ENCODE measurements at regions not wholly inside any gene's neighbourhood (a gene's known extent, or its start where the extent isn't known, plus 50 kb on each side); places are given as distances from the start of the nearest gene placed in this dataset.
A peak's percentile ranks its signal among the peaks of the same experiment; 100 is the strongest.

DNA sequence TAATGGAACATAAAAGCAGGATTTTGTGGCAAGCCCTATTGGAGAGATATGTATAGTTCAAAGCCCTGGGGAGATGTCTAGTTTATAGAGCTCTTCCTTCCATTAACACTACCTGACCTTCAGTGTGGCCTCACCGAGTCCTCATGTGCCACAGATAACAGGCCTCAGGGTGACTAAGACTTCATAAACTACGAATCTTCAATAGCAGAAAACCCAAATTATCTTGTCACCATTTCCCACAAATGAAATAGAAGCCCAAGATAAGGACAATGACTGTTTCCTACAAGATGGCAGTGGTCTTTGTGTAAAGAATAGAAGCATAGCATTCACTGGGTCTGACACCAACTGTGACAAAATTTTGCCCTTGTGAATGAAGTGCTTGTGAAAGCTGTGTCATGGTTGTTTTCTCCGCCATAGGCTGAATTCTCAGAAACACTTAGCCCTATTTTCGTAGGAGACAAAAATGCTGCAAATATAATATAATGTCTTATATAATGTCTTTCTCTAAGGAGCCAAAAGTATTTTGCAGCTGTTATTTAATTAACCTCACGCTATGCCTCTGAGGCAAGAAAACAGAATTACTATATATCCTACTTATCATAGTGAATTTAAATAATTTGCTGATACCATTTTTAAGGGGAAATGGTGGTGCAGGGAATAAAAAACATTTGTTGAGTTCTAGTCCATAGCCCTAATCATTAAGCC, 136.7 kb upstream of the CWC22 start:
- no peak for DNase-seq (ENCODE audit: low spot score)

DNA sequence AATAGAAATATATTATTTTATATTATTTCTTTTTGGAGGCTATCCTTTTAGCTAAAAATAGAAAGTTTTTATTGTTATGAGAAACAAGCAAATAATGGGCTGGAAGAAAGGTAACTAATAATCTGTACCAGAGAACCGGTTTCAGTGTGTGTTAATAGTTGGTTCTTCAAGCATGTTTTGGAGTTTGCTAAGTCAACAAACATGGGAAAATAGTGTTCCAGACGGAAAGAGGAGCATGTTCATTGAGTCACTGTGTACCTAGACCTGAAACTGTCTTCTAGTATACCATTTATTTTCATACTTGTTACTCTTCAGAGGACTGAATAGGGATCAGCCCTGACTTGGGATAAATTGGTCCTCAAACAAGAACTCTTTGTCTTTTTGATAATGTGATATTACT, 134.5 kb upstream of the CWC22 start:
- no peak for DNase-seq (ENCODE audit: low spot score)

- no peak for DNase-seq (ENCODE audit: low spot score)
Measured at GRCh38 chr2:180133736-180134135, 126.6 kb upstream of the CWC22 start.

- DNase-seq (ENCODE audit: low spot score), result no peak
Measured at GRCh38 chr2:180130403-180130802, 123.3 kb upstream of the CWC22 start.

- no peak for DNase-seq (ENCODE audit: low spot score)
Measured at GRCh38 chr2:180128861-180129260, 121.8 kb upstream of the CWC22 start.

DNA sequence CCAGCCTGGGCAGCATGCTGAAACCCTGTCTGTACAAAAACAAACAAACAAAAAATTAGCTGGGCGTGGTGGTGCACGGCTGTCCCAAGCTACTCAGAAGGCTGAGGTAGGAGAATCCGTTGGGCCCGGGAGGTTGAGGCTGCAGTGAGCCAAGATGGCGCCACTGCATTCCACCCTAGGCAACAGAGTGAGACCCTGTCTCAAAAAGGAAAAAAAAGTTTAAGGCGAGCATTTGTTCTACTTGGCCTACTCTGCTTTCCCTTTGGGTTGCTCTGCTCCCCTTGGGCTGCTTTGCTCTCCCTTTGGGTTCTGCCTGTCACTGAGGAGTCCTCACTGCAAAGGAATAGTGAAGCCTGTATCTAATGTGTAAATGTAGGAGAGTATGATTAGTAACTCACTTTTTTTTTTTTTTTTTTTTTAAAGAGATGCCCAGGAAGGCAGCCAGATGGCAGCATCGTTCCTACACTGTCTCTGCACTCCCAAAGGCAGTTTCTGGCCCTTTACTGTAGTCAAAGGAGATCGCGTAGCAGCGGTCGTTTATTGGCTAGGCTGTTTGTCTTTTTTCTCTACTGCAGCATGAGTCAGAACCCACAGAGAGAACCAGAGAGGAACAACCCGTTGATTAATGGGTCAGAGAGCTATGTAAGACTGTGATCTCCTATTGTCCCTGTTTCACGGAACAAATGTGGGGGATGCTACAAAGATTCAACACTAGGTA, 118.3 kb upstream of the CWC22 start:
- peak; percentile 54 for DNase-seq (ENCODE audit: low spot score)

DNA sequence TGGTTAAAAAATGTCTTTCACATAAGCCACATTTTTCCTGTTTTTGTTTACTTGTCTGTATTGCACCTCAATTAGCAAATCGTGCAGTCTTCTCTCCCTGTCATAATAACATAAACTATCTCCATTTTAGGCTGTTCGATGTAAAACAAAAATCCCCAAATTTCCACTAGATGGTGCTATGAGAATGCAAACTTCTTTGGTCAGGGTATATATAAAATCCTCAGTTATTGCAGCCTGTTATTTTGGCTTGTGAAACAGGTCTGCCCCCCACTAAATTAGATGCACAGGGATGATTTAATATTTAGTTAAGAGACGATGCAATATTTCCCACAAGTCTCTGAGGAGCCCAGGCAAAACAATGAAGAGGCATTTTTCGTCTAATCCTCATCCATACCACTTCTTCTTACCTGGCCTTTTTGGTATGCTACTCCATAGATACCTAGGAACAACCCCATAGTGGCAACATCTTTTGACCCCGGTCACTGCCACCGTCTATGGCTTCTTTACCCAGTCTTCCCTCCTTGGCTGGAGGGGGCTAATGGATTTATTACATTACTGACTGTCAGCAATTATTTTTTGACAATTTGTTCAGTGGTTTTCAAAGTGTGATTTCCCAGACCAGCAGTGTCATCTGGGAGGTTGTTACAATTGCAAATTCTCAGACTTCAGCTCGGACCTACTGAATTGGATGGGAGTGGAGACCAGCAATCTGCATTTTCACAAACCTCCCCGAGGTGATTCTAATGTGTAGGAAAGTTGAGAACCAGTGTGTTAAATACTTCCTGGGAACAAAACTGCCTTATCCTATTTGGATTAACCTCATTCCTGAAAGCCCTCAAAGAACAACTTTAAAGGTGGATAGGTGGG, 117.4 kb upstream of the CWC22 start:
- peak; percentile 12 for DNase-seq (ENCODE audit: low spot score)

- no peak for DNase-seq (ENCODE audit: low spot score)
Measured at GRCh38 chr2:180122874-180123273, 115.8 kb upstream of the CWC22 start.

DNA sequence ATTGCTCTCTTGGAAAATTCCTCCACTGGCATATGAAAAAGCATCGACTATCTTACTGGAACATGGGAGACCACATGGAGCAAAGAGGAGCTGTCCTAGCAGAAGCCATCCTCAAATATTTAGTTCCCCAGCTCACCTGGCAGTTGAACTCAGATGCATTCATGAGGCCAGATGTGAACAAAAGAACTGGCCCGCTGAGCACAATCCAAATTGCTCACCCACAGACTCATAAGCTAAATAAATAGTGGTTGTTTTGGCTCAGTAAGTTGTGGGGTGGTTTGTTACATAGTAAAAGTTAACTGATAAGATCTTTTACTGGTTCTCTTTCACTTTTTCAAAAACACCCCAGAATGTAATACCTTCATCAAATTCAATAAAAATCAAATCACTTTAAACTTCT, 108.6 kb upstream of the CWC22 start:
- DNase-seq (ENCODE audit: low spot score), result no peak

GRCh38 chr2:180115269-180115668, 108.2 kb upstream of the CWC22 start:
- DNase-seq (ENCODE audit: low spot score), result no peak

DNA sequence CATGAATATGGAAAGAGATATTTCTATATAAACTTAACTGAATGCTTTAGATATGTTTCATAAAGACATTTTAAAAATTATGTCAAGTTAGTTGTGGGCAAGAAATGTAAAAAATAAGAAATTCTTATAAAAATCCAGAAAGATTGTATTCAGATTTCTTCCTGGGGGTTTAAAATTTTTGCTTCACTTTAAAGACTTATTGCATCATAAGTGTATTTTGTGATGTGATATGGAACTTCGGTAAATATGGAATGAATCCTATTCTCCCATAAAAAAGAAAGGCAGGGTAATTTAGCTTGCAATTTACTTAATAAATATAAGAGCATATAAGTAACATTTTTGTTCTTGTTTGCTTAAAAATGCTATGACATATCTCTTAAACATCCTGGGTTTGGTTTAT, 104.8 kb upstream of the CWC22 start:
- DNase-seq (ENCODE audit: low spot score), result no peak

DNA sequence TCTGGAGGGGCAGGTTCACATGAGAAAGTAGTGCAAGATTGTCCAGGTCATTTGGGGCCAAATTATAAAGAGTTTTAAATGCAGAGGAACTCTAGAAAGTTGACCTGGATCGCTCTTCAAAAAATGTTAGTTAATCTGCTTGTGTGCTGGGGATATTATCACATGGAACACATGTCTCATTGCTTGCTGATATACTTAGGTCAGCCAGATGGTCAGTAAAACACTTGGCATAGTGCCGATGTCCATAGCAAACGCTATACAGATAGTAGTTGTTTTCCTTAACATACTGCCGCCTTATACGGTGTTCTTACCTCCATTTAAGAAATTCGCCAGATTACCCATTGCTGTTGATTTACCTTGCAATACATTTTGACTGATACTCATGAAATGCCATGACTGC, 103.4 kb upstream of the CWC22 start:
- DNase-seq (ENCODE audit: low spot score), result no peak

GRCh38 chr2:180101846-180102245, 94.7 kb upstream of the CWC22 start:
- peak; percentile 3 for DNase-seq (ENCODE audit: low spot score)

DNA sequence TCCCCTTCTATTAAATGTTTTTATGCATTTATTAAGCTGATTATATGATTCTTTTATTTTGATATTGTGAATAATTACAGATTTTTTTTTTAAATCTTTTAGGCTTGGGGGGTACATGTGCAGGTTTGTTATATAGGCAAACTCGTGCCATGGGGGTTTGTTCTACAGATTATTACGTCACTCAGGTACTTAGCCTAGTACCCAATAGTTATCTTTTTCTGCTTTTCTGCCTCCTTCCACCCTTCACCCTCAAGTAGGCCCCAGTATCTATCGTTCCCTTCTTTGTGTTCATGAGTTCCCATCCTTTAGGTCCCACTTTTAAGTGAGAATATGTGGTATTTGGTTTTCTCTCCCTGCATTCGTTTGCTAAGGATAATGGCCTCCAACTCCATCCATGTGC, 92.2 kb upstream of the CWC22 start:
- no peak for DNase-seq (ENCODE audit: low spot score)

DNA sequence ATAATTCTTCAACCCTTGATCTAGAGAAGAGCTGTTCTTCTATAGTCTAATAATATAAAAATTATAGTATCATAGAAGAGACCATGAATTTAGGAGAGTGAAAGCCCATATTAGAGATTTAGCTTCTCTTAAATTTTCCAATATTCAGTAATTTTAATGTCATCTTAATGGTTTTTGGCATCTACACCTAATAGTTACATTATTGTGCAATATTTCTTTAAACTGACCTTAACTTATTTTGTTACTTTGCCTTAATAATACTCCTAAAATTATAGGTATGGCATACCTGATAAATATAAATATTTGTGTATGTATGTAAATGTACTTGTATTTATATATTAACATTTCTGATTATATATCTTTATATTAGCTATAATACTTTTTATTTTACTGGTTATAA, 78.0 kb upstream of the CWC22 start:
- DNase-seq (ENCODE audit: low spot score), result no peak

DNA sequence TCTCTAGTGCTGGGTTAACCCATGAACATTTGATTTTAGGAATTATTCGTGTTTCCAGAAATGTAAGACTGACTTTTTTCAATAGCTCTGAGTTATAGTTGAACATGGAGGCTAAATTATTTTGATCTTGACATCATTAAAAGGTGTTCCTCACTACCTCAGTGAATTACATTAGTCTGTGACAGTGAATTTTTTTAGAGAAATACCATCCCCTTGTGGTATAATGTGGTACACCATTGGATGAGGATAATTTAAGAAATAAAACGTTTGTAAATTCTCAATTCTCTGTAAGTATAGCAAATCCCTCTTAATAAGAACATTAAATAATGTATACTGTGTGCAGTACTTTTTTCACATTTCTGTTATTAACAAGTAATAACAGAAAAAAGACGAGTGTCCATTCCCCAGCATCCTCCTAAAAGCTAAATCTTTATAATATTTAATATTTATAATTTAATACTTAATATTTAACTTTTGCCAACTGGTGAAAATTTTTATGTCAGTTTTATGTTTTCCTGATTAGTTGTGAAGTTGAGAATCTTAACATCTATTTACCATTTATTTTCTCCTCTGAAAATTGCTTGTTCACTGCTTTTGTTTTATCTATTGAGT, 70.3 kb upstream of the CWC22 start:
- DNase-seq (ENCODE audit: low spot score), result peak; percentile 2

DNA sequence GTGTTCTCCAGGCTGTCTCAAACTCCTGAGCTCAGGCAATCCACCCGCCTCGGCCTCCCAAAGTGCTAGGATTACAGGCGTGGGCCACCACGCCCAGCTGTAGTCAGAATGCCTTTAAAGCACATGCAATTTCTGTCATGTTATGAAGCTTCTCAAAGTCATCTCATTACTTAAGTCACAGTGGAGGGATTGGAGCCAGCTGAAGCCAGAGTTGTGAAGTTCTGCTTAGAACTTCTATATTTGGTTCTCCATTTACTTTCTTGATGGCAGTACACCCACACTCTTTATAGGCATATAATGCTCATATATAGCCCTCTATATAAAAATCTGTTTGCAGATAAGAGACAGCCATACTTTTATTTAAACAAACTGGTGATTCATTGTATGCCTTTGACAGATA, 68.8 kb upstream of the CWC22 start:
- no peak for DNase-seq (ENCODE audit: low spot score)

DNA sequence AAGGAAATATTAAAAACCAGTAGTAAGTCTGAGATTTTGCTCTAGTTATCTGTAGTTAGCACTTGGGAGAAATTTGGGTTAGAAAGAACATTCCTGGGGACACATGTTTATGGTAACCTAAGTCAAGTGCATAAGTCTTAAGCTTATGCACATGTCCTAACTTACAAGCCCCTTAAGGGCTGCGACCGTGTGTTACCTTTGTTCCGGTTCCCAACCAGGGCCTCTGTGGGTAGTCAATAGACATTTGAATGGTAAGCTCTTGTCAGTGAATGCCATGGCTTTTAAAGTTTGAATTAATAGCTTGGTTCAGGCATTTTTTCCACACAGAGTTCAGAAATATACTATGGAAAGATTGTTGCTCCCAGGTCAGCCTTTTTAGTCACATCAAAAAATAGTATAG, 64.7 kb upstream of the CWC22 start:
- no peak for DNase-seq (ENCODE audit: low spot score)

DNA sequence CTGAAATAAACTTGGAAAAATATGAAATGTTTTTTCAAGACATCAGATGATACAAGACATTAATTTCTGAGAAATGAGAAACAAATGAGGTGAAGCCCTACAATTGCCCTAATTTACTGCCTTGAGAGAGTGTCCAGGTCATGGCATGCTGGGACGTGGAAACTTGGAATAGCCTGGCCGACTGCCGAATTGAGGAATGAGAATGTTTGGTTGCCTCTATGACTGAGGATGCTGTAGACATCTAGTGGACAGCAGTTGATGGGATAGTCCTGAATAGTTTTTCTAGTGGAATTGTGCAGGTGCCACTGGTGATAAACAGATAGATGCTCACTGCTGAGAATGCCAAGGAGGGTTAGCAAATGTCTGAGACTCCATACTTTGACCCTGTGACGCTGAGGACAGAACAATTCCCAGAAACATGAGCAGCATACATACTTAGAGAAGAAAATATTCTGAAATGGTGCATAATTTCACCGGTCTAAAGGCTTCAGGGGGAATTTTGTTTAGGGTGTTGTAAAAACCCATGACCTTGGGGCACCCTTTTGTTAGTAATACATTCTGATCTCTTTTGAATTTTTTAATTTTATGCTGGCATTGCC, 56.5 kb upstream of the CWC22 start:
- DNase-seq (ENCODE audit: low spot score), result no peak

DNA sequence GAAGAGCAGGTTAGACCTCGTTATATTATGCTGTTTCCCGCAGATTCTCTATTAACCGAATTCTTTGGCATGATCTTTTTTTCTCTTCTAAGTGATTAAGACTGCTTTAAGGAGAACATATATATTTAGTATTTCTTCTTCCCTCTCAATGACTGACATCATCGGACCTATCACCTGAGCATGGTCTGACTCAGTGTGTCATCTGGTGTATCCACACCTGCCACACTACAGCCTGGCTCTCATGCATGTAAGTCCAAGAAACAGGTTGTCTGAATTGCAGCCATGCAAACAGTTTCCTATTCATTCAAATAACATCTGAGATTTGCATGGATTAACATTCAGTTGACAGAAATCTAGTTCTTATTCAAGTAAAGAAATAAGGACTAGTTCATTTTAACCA, 55.1 kb upstream of the CWC22 start:
- DNase-seq (ENCODE audit: low spot score), result no peak

DNA sequence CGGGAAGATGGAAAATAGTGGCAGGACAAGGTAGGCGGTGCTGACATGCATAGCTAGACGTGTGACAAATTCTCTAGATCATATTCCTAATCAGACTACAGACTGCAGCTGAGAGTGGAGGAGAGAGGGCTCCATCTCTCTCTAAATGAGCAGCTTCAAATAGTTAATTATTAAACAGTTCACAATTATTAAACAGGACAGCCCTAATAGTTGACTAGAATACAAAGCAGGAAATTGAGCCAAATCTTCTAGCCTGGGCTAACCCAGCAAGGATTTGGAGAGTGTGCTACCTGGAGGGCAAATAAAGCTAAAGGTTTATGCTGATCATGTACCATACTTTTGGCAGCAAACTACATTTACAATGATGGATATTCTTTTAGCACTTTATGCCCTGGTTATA, 54.4 kb upstream of the CWC22 start:
- DNase-seq (ENCODE audit: low spot score), result no peak

GRCh38 chr2:180061085-180061484, 54.0 kb upstream of the CWC22 start:
- DNase-seq (ENCODE audit: low spot score), result no peak
